NOMO-1 treated with dmso at 0.1 percent for 144 hours (cell line): ENCODE measurements at regions not wholly inside any gene's neighbourhood (a gene's known extent, or its start where the extent isn't known, plus 50 kb on each side); places are given as distances from the start of the nearest gene placed in this dataset.

Source experiments
- DNase-seq: peaks from one replicate; lab custom pipeline; 2025; ENCODE audit not compliant: unreplicated experiment; lab: John Stamatoyannopoulos, UW

DNA sequence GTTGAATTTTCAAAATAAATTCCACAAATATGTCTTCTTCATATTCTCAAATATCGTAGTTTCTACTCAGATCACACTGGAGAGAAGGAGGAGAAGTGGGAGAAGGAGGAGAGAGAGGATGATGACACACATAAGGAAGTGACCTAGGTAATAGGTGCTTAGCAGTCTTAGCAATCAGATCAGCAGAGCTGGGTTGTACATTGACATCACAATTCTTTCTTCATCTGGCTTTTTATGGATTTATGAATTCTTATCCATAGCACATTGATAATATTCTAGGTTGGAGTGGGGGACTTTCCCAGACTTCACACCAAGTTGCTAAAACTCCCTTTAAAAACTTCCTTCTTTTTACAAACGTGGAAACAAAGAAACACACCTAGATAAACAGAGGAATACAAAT is 86.9 kb downstream of the FGF9 start:
- no peak for DNase-seq

DNA sequence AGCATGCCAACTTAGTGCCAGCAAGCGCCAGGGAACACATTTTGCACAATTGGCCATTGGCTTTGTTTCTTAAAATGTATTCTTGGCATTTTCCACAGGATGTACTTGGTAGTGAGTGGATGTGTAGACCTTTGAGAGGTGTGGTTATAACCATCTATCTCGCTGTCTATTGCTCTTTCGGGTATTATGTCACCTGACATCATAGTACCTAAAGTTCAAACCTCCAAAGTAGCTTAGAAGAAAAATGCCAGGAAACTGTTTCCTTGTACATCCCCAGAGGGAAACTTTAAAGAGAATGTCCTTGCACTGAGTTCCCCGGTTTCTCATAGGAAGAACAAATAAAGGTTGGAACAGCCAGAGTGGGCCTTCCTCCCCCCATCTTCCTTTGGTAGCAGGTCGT is 87.6 kb downstream of the FGF9 start:
- DNase-seq, result no peak

DNA sequence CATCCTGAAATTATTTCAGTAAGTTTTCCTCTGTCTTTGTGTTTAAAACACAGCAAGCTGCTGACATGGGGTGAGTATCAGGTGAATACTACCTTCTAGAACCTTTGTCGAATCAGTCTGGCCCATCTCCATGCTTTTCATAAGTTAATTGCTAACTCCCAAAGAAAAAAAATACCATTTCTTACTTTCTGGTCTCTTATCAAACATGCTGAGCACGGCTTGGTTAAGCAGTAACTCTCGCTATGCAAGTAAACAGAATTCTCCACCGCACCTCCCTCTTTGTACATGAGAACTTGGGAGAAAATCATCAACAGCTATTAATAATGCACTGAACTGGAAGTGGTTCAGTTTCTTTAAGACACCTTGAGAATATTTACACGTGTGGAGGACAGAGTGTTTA is 88.6 kb downstream of the FGF9 start:
- no peak for DNase-seq

DNA sequence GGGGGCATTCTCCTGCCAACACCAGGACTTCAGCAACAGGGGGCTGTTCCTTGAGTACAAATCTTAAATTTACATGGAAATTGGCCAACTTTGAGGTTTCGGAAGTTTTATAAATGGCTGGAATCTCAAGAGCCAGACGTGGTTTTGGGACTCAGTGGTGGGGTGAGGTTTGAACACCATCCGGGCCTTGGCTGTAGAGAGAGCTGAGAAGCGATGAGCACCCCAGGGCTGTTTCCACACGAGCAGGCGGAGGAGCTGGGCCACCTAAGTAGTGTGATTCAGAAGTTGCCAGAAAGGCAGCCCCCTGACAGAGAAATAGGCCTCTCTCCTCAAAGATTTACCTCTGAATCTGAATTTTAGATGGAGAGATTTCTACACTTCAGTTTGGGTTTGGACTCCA is 89.0 kb downstream of the FGF9 start:
- no peak for DNase-seq

DNA sequence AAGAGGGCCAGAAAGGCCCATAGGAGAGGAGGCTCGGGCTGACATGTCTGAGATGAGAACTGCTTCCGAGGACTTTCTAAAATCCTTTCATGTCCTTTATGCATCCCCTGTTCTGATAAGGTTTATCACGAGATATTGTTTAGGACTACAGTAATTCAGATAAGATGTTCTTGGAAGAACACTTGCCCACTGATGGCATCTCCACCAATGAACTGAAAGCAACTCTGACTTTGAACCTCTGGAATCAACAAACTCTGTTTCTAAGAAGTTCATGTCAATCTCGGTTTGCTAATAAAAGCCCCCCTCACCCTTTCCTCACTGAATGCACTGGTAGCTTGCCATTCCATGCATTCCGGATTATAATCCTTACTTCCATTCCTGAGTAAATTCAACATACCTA is 90.9 kb downstream of the FGF9 start:
- no peak for DNase-seq

DNA sequence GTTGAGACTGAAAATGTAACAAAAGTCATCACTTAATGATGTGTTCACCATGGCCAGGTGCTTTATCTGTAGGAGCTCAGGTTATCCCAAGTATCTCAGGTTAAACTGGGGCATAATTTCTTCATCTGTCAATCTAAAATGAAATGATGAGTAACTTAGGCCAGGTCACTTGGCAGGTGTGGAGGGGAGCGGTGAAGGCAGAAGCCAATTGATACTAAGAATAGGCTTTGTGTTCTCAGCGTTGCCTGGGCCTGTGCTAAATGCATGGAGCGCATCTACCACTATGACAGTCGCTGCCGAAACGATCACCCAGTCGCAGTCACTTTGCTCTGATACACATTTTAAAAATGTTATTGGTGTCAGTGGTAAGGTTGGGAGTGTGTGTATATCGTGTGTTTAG is 91.6 kb downstream of the FGF9 start:
- no peak for DNase-seq

DNA sequence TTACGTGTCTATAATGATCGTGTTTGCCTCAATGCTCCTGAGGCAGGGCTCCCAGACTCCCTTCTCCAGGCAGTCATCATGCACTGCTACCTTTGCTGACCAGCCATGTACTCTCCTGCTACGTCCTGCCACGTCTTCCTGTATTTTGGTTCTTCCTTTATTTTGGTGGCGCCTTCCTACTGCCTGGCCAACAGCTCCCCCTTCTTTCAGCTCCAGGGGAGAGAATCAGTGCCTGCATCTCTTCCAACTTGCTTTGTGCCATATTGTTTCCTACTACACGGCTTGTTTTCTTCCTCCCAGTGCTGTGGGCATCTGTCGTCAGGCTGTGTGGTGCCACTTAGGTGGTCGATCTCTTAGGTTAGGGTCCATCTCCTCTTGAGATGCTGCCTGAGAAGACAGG is 96.2 kb downstream of the FGF9 start:
- no peak for DNase-seq

DNA sequence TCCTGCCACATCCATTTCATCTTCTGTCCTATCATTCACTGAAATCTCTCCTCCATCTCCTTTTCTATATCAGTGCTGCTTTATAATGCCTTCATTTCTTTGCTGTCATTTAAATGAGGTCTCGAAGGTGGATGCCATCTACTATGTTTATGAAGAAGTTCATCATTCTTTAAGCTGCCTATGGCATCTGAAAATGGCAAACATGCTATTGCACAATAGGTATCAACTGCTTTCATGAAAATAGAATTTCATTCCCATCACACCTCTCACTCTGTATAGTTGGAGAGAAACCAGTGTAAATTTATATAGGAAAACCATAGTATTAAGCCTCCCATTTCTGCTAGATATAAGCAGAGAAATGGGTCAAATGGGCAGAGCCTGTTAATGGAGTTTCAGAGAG is 100.2 kb downstream of the FGF9 start:
- DNase-seq, result no peak

DNA sequence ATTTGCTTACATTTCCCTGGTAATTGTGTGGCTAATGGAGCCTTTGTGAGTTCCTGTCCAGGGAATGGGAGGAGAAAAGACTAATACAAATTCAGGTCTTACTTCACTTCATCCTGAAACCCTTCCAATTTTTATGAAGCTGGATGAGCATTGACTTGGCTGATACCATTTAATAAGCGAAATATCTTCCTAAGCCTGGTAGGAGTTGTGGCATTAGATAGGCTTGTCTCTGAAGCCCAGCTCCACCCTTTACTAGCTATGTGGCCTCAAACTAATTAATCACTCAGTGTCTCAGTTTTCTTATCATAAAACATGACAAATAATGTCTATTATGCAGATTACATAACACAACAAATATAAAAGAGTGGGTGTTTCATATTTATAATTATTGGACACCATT is 106.3 kb downstream of the FGF9 start:
- DNase-seq, result no peak

DNA sequence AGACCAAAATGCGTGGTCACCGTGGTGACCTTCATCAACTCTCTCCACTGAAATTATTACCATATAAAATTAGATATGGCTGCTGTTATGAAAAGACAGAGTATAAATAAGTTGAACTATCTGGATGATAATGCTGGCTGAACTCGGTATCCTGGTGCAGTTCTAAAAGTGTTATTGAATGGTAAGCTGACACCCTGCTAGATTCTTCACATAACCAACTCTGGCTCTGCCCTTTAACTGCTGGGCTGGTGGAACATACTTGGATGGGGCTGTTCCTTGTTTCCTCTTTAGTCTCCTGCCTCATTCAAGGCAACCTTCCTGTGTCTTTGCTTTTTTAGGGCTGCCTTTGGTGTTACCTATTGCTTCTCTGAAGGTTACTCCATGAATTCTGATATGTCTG is 106.9 kb downstream of the FGF9 start:
- DNase-seq, result no peak

DNA sequence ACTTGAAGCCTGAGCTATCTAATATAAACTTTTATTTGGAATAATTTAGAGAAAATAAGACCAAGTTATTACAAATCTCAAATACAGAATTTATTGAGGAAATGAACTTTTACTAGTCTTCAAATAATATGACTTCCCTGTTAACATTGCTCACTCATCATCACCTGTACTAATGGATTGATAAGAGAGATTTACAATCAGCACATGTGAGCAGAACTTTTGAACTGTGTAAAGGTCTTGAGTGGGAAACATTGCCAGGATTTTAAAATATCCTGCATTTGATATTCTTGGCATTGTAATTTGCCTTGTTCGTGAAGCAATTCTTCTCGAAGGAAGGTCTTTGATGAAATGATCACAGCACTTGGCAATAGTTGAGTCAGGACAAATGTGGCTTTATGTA is 111.9 kb downstream of the FGF9 start:
- DNase-seq, result no peak

DNA sequence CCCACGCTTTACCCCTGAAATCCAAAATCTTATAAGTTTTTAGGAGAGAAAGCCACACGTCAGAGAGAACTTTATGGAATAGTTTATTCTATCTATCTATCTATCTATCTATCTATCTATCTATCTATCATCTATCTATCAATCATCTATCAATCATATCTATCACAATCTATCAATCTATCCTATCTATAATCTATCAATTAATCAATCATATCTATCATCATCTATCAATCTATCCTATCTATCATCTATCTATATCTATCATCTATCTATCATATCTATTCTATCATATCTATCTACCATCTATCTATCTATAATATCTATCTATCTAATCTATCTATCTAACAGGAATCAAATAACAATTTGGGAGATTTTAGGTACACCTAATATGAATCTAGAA is 115.1 kb downstream of the FGF9 start:
- DNase-seq, result no peak

DNA sequence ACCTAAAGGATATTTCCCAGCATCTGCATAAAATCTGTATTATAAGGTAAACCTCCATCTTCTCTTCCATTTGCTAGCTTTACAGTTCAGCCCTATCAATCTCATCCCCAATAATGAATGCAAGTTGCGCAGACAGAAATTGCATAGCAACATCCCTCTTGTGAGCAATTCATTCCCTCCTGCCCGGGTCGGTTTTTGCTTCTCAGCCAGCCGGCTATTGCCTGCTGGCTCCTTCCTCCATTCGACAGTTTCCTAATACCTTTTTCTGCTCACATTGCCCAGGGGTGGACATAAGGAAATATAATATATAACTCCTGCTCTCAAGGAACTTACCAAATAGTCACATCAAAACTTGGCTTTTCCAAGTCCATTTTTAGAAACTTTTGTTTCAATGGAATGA is 125.2 kb downstream of the FGF9 start:
- DNase-seq, result no peak

DNA sequence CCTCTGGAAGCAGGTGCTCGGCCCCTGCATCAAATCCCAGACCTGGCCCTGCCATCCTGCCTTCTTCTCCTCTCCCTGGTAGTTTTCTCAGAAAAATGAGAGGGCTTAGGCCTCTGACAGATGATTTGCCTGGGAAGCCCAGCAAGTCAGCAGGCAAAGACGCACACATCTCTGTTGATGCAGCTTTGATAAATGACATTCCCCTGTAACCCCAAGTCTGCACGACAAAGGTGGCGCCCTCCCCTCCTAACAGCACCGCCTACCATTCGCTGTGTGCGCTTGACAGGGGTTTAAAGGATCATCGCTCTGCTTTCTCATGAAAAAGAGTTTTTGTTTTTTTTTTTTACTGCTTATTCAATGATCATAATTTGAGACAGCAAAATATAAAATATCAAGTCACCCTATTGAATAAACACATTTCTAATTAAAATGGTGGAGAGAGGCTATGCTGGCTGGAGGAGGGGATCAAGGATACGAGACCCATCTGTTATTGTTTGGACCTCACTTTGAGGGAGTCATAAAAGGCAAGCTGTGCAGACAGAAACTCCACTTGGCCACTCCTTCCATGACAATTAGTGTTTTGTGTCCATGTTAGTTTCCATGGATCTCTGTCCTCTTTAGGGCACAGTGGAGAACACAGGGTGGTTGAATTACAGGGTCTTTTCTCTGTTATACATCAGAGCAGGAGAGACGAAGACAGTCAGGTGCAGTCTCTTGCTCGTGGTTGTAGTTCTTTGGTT is 126.1 kb downstream of the FGF9 start:
- DNase-seq, result no peak

DNA sequence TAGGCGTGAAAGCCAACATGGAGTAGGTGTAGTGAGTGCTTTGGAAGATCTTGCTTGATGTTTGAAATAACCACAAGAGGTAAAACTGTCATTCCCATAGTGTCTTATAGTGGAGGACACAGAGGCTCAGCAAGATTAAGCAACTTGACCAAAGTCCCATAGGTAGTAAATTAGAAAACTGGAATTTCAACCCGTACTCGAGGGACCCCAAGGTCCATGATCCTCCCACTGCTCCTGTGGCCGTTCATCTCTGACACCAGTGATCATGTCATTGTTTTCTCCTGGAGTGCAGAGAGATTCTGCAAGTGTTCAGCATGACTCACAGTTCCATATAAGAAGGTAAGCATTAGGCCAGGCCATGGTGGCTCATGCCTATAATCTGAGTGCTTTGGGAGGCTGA is 126.9 kb downstream of the FGF9 start:
- no peak for DNase-seq

DNA sequence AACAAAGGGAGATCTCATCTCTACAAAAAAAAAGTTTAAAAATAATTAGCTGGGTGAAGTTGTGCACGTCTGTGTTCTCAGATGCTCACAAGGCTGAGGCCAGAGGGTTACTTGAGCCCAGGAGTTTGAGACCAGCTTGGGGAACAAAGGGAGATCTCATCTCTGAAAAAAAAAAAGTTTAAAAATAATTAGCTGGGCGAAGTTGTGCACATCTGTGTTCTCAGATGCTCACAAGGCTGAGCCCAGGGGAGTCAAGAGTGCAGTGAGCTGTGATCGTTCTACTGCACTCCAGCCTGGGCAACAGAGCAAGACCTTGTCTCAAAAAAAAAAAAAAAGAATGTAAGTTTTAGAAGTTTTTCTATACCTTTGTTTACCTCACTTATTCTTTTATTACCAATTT is 127.3 kb downstream of the FGF9 start:
- no peak for DNase-seq

DNA sequence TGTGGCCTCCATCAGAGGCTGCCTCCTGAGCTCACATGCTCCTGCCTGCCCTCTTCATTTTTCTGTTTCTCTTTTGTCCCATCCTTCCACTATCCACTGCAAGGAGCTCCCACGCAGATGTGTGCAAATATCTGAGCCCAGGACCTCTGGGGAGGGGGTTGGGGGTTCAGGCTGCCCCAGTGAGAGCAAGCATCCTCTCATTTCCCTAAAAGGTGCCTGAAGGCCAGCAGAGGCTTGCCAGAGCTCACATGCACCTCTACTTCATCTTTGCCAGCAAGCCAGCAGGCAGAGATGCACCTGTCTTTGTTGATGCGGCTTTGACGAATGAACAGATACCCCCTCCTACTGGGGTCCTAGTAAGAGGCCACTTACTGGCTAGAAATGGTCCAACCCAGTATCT is 128.8 kb downstream of the FGF9 start:
- DNase-seq, result no peak

DNA sequence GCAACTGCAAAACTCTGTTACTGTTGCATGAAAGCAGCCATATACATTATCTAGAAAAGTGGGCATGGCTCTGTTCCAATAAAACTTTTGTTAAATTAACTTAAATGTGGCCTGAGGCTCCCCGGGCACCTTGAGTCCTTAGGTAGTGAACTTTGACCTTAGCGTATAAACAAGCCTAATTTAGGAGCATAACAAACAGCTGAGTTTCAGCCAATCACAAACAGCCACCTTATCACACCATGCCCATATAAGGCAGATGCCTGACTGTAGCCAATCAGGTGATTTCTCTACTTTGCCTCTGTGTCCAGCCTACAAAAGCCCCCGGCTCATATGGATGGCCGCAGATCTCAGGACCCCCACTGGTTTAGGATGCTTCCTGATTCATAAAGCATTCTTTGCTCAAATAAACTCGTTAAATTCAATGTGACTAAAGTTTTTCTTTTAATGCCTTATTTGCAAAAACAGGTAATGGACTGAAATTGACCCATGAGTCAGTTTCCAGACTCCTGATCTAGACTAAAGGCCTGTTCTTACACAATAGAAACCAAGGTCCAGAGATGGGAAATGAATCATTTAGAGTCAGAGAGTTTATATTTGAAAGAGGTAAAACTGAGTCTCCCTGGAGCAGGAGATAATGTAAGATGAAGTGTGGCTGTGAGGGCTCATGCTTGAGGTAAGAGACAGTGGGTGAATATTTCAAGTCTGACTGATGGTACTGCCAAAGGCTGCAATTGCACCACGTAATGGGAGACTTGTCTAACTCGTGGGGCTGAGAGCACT is 130.2 kb downstream of the FGF9 start:
- no peak for DNase-seq

DNA sequence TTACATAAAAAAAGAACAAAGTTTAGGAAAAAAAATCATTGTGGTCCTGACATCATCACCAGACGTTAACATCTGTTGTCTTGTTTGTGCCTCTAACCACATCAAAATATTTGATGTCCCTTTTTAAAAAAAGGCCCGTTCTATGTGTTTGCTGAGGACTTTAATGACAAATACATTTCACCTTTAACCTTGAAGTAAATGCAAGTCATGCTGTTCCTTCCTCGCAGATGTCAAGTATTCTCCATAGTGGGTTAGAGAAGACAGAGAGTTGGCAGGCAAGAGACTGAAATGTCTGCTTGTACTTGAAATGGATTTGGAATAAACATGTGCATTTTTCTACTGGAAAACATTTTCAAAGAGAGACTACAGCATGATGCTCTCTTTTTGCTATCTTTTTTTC is 134.9 kb downstream of the FGF9 start:
- DNase-seq, result no peak

DNA sequence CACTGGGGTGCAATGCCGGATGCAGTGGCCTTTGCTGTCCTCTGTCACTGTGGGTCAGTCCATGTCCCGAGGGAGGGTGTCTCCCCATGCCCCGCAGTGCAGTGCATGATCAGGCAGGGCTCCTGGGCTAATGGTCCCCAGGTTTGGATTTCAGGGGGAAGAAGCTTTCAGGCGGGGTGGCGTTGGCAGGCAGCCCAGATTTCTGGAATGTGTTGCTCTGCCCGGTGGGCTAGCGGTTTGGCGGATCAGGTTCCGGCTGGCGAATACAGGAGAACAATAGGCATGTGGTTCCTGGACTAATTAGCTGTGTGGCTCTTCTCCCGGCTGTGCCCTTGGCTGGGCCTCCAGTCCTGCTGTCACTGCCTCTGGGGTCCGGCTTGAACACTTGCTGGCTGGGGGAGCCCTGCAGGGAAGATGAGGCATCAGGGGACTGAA is 141.3 kb downstream of the FGF9 start:
- no peak for DNase-seq

DNA sequence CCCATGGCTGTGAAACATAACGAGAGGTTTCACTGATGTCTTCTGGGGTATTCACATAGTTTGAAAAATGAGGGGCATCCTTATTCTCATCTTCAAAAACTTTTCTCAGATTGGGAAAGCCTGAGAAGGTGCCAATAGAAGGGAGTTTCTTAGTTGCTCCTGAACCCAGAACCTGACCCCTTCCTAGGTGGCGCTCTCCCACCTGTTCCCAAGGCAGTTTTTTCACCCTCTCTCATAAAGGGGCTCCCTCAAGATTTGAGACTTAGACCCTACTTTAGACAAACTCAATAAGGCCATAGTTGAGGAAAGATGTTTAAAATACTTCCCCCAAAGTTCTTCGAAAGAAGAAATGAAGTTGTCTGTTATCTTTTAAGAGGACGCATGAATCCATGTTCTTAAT is 142.2 kb downstream of the FGF9 start:
- DNase-seq, result no peak

DNA sequence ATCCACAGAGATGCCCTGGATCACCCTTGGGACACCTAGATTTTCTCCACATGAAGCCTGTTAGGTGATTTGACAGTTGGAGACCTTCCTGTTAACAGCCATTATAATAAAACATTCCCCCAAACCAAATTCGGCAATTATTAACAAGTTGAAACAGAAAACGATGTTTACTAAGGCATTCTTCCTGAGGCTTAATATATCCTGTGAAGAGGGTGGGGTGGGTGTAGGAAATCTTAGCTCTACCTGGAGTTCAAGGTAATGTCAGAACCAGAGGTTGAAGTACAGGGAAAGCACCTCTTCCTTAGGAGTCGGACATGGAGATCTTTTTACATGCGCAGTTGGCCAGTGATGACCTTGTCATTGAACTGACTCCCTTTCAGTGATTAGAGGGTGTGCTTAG is 143.0 kb downstream of the FGF9 start:
- no peak for DNase-seq

DNA sequence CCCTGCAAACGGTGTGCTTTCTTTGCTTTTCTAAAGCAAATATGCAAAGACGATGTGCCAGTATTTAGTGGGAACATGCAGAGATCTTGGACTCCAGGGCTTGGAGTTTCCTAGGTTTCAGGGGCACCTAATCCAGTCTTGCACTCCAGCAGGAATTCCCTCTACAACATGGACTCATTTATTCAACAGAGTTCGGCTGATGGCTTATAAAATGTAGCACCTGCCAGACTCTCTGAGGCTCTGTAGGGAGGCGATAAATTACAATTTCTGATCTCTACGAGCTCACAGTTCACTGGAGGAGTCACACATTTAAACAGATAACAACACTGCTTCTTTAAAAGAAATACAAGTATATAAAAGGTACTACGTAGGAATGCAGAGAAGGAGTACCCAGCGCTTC is 143.7 kb downstream of the FGF9 start:
- no peak for DNase-seq
